ENCODE measurements at regions not wholly inside any gene's neighbourhood (a gene's known extent, or its start where the extent isn't known, plus 50 kb on each side); places are given as distances from the start of the nearest gene placed in this dataset.

DNA sequence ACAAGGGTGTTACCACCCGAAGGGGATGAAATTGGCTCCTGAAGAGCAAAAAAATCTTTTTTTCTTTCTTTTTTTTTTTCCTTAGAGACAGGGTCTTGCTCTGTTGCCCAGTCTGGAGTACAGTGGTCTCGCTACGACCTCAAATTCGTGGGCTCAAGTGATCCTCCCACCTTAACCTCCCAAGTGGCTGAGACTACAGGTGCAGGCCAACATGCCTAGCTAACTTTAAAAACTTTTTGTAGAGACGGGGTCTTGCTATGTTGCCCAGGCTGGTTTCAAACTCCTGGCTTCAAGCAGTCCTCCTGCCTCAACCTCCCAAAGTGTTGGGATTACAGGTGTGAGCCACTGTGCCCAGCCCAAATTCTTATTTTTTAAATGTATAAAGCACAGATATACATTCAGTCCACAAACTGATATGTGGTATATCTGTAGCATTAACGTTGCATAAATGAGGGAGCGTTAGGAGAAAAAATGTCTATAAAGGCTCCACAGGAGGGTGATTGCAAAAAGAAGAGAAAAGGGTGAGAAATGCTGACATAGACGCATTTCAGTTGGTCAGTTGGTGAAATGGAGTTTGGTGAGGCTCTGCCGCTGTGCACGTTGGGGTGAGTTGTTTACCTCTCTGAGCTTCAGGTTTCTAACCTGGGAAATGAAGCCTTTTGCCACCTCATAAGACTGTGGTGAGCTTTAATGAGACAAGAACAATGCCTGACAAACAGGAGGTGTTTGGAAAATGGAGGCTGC lies 100.7 kb upstream of the PODXL start:
- Histone ChIP-seq H3K4me3 (ENCODE audit: insufficient read depth, low read depth, low read length, poor library complexity, severe bottlenecking) (no peak overlapping the region), H3K9me3 (ENCODE audit: control insufficient read depth, low read length) (no peaks in the 10 kb centered on the region), H3K4me1 (ENCODE audit: control insufficient read depth, insufficient read depth, low read length, poor library complexity, severe bottlenecking) (no peaks in the 10 kb centered on the region), H3K27ac (ENCODE audit: insufficient read depth, low read length, poor library complexity, severe bottlenecking) (no peak overlapping the region), H3K27me3 (replicated peaks; ENCODE audit: control insufficient read depth, insufficient read depth, low read length, poor library complexity, severe bottlenecking) (no peaks in the 10 kb centered on the region), H3K36me3 (ENCODE audit: control insufficient read depth, insufficient read depth, low read length) (no peaks in the 10 kb centered on the region)
- no peak for DNase-seq

DNA sequence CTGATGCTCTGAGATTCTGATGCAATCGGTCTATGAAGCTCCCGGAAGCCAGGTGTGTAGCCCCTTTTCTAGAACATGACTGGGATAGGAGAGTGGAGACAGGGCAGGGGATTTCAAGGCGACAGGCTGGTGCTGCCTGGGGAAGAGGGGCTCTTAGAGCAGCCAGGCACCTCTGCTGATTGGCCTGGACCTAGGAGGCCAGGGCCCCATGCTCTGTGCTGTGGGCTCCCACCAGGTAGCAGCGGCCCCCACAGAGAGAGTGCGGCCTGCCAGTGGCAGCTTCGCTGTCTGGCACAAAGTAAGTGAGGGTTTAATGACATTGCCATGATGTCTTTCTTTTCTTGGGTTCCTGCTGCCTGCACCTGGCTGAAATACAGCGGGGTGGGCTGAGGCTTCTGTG lies 99.4 kb upstream of the PODXL start:
- no peaks in the 10 kb centered on the region for H3K9me3 ChIP-seq (ENCODE audit: control insufficient read depth, low read length)
- H3K4me3 ChIP-seq (ENCODE audit: insufficient read depth, low read depth, low read length, poor library complexity, severe bottlenecking): no peak overlapping the region
- H3K36me3 ChIP-seq (ENCODE audit: control insufficient read depth, insufficient read depth, low read length): no peaks in the 10 kb centered on the region
- DNase-seq: no peak
- H3K27me3 ChIP-seq (replicated peaks; ENCODE audit: control insufficient read depth, insufficient read depth, low read length, poor library complexity, severe bottlenecking): no peaks in the 10 kb centered on the region
- H3K4me1 ChIP-seq (ENCODE audit: control insufficient read depth, insufficient read depth, low read length, poor library complexity, severe bottlenecking): no peaks in the 10 kb centered on the region
- H3K27ac ChIP-seq (ENCODE audit: insufficient read depth, low read length, poor library complexity, severe bottlenecking): no peak overlapping the region

DNA sequence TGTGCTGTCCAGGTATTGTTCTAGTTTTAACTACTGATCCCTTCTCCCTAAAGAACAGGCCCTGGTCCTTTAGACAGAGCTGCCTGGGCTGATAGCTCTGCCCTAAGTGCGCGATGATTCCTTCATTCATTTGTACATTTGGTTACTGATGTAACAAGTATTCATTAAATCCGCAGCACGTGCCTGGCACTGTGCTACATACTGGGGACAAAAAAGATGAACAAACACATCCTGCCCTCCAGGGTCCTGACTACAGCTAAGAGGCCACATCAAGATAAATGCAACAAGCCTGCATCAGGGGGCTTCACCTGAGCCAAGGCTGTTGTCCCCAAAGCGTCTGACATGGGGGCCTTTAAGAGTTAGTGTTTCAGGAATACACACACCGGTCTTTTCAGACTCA lies 99.0 kb upstream of the PODXL start:
- no peak for DNase-seq
- H3K4me3 ChIP-seq (ENCODE audit: insufficient read depth, low read depth, low read length, poor library complexity, severe bottlenecking): no peak overlapping the region
- H3K4me1 ChIP-seq (ENCODE audit: control insufficient read depth, insufficient read depth, low read length, poor library complexity, severe bottlenecking): no peaks in the 10 kb centered on the region
- no peak overlapping the region for H3K27ac ChIP-seq (ENCODE audit: insufficient read depth, low read length, poor library complexity, severe bottlenecking)
- no peaks in the 10 kb centered on the region for H3K9me3 ChIP-seq (ENCODE audit: control insufficient read depth, low read length)
- no peaks in the 10 kb centered on the region for H3K27me3 ChIP-seq (replicated peaks; ENCODE audit: control insufficient read depth, insufficient read depth, low read length, poor library complexity, severe bottlenecking)
- no peaks in the 10 kb centered on the region for H3K36me3 ChIP-seq (ENCODE audit: control insufficient read depth, insufficient read depth, low read length)

DNA sequence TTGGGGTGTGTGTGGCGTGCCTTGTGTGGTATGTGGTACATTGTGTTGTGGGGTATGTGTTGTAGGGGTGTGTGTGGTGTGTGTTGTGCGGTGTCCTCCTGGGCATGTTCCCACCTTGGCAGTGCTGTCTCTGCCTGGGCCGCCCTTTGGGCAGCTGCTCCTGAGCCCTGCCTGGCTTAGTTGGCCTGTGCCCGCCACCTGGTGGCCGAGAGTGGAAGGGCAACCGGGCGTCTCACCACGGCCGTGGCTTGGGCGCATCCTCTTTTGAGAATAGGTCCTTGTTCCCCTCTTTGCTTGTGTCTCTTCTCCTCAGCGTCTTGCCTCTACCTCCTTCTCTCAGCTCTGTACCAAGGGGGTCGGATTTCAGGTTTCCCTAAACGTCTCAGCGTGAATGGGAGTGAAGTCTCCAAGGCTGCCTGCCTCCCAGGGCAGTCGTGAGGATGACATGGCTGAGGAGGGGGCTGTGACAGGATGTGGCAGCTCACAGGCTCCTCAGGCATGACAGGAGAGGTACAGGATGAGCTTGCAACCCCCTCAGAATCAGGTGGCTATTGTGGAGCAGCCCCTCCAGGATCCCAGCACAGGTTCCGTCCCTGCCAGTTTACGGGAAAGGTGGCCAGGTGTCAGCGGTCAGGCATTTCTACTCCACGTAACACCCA lies 98.4 kb upstream of the PODXL start:
- H3K9me3 ChIP-seq (ENCODE audit: control insufficient read depth, low read length): no peaks in the 10 kb centered on the region
- no peak overlapping the region for H3K4me3 ChIP-seq (ENCODE audit: insufficient read depth, low read depth, low read length, poor library complexity, severe bottlenecking)
- H3K27ac ChIP-seq (ENCODE audit: insufficient read depth, low read length, poor library complexity, severe bottlenecking): no peak overlapping the region
- no peaks in the 10 kb centered on the region for H3K4me1 ChIP-seq (ENCODE audit: control insufficient read depth, insufficient read depth, low read length, poor library complexity, severe bottlenecking)
- DNase-seq: peak; percentile 36 to 58 (median 45)
- H3K27me3 ChIP-seq (replicated peaks; ENCODE audit: control insufficient read depth, insufficient read depth, low read length, poor library complexity, severe bottlenecking): no peaks in the 10 kb centered on the region
- H3K36me3 ChIP-seq (ENCODE audit: control insufficient read depth, insufficient read depth, low read length): no peaks in the 10 kb centered on the region

GRCh38 chr7:131654249-131654558 lies 97.8 kb upstream of the PODXL start:
- H3K27ac ChIP-seq (ENCODE audit: insufficient read depth, low read length, poor library complexity, severe bottlenecking): no peak overlapping the region

DNA sequence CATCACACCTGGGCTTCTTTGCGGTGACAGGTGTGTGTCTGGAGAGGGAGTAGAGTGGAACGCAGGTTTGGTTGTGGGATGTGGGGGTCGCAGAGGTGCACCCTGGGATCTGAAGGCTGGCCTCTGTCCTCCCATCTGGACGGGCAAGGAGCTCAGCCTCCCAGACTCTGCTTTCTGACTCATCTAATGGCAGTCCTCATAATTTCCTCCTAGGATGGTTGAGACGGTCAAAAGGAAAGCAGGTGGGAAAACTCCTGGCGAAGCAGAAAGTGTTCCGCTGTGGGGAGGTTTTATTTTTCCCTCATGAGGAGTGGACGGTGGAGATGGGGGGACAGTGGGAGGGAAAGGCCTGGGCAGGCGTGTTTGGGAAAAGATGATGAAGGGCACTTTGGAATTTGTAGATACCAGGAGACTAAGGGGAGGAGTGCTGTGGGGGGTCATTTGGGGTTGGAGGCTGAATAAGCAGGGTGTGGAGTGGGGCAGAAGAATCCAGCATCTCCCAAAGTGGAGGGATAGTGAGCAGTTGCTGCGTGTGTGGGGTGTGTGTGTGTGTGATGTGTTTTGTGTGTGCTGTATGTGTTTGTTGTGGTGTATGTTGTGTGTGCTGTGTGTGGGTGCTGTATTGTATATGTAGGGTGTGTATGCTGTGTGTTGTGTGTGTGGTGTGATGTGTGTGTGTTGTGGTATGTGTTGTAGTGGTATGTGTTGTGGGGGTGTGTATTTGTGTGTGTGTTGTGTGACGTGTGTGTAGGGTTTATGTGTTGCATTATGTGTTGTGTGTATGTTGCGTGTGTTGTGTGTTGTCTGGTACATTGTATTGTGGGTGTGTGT lies 97.2 kb upstream of the PODXL start:
- no peak for DNase-seq
- no peaks in the 10 kb centered on the region for H3K9me3 ChIP-seq (ENCODE audit: control insufficient read depth, low read length)
- H3K4me3 ChIP-seq (ENCODE audit: insufficient read depth, low read depth, low read length, poor library complexity, severe bottlenecking): no peak overlapping the region
- no peaks in the 10 kb centered on the region for H3K36me3 ChIP-seq (ENCODE audit: control insufficient read depth, insufficient read depth, low read length)
- H3K27me3 ChIP-seq (replicated peaks; ENCODE audit: control insufficient read depth, insufficient read depth, low read length, poor library complexity, severe bottlenecking): no peaks in the 10 kb centered on the region
- no peaks in the 10 kb centered on the region for H3K4me1 ChIP-seq (ENCODE audit: control insufficient read depth, insufficient read depth, low read length, poor library complexity, severe bottlenecking)
- no peak overlapping the region for H3K27ac ChIP-seq (ENCODE audit: insufficient read depth, low read length, poor library complexity, severe bottlenecking)

More at GRCh38 chr7:131654249-131654558, 97.8 kb upstream of the PODXL start:
- H3K4me3 ChIP-seq (ENCODE audit: insufficient read depth, low read depth, low read length, poor library complexity, severe bottlenecking): no peak overlapping the region
- H3K36me3 ChIP-seq (ENCODE audit: control insufficient read depth, insufficient read depth, low read length): no peaks in the 10 kb centered on the region
- DNase-seq: no peak
- no peaks in the 10 kb centered on the region for H3K9me3 ChIP-seq (ENCODE audit: control insufficient read depth, low read length)
- no peaks in the 10 kb centered on the region for H3K27me3 ChIP-seq (replicated peaks; ENCODE audit: control insufficient read depth, insufficient read depth, low read length, poor library complexity, severe bottlenecking)
- no peaks in the 10 kb centered on the region for H3K4me1 ChIP-seq (ENCODE audit: control insufficient read depth, insufficient read depth, low read length, poor library complexity, severe bottlenecking)

DNA sequence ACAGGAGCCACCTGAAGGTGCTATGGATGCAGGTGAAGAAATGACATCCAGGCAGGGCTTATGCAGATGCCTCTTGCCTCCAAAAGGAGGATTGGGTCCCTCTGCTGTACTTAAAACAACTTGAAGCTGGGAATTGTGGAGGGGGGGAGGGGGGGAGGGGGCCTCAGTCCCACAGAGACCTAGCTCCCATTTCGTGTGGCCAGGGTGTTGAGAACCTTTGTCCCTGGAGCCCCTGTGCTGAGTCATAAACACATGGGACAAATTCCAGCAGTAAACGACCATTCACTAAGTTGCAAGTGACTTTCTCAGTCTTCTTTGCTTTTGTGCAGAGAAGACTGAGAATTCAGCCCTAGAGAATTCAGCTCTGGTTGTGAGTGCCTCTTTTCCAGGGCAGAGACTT lies 96.5 kb upstream of the PODXL start:
- no peaks in the 10 kb centered on the region for H3K27me3 ChIP-seq (replicated peaks; ENCODE audit: control insufficient read depth, insufficient read depth, low read length, poor library complexity, severe bottlenecking)
- no peaks in the 10 kb centered on the region for H3K36me3 ChIP-seq (ENCODE audit: control insufficient read depth, insufficient read depth, low read length)
- no peak overlapping the region for H3K4me3 ChIP-seq (ENCODE audit: insufficient read depth, low read depth, low read length, poor library complexity, severe bottlenecking)
- no peak overlapping the region for H3K27ac ChIP-seq (ENCODE audit: insufficient read depth, low read length, poor library complexity, severe bottlenecking)
- H3K4me1 ChIP-seq (ENCODE audit: control insufficient read depth, insufficient read depth, low read length, poor library complexity, severe bottlenecking): no peaks in the 10 kb centered on the region
- no peak for DNase-seq
- H3K9me3 ChIP-seq (ENCODE audit: control insufficient read depth, low read length): no peaks in the 10 kb centered on the region

DNA sequence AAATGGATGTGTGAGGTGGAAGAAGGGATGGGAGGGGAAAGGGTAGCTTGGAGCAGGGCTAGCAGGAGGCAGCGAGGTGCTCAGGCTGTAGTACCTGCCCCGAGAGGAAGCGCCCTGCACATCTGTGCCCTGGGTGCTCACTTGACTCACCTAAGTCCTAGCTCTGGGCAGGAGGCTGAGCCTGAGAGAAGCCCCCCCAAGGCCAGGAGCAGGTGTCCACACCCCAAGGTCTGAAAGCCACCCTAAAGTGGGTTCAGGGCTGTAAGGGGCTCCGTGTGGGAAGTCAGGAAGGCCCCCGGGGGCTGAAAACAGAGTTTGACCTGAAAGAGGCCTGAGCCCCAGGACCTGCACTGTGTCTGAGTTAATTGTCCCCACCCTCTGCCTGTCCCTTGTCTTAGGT lies 95.8 kb upstream of the PODXL start:
- DNase-seq: no peak
- Histone ChIP-seq H3K9me3 (ENCODE audit: control insufficient read depth, low read length) (no peaks in the 10 kb centered on the region), H3K36me3 (ENCODE audit: control insufficient read depth, insufficient read depth, low read length) (no peaks in the 10 kb centered on the region), H3K27me3 (replicated peaks; ENCODE audit: control insufficient read depth, insufficient read depth, low read length, poor library complexity, severe bottlenecking) (no peaks in the 10 kb centered on the region), H3K4me1 (ENCODE audit: control insufficient read depth, insufficient read depth, low read length, poor library complexity, severe bottlenecking) (no peaks in the 10 kb centered on the region), H3K27ac (ENCODE audit: insufficient read depth, low read length, poor library complexity, severe bottlenecking) (no peak overlapping the region), H3K4me3 (ENCODE audit: insufficient read depth, low read depth, low read length, poor library complexity, severe bottlenecking) (no peak overlapping the region)

- no peak for DNase-seq
- Histone ChIP-seq H3K4me3 (ENCODE audit: insufficient read depth, low read depth, low read length, poor library complexity, severe bottlenecking) (no peak overlapping the region), H3K36me3 (ENCODE audit: control insufficient read depth, insufficient read depth, low read length) (no peaks in the 10 kb centered on the region), H3K9me3 (ENCODE audit: control insufficient read depth, low read length) (no peaks in the 10 kb centered on the region), H3K27ac (ENCODE audit: insufficient read depth, low read length, poor library complexity, severe bottlenecking) (no peak overlapping the region), H3K4me1 (ENCODE audit: control insufficient read depth, insufficient read depth, low read length, poor library complexity, severe bottlenecking) (no peaks in the 10 kb centered on the region), H3K27me3 (replicated peaks; ENCODE audit: control insufficient read depth, insufficient read depth, low read length, poor library complexity, severe bottlenecking) (no peaks in the 10 kb centered on the region)
Observed at GRCh38 chr7:131649879-131650278, 93.5 kb upstream of the PODXL start.

GRCh38 chr7:131649003-131649541 lies 92.6 kb upstream of the PODXL start:
- Histone ChIP-seq H3K4me1 (ENCODE audit: control insufficient read depth, insufficient read depth, low read length, poor library complexity, severe bottlenecking) (no peaks in the 10 kb centered on the region), H3K9me3 (ENCODE audit: control insufficient read depth, low read length) (no peaks in the 10 kb centered on the region), H3K27ac (ENCODE audit: insufficient read depth, low read length, poor library complexity, severe bottlenecking) (no peak overlapping the region), H3K27me3 (replicated peaks; ENCODE audit: control insufficient read depth, insufficient read depth, low read length, poor library complexity, severe bottlenecking) (no peaks in the 10 kb centered on the region), H3K36me3 (ENCODE audit: control insufficient read depth, insufficient read depth, low read length) (no peaks in the 10 kb centered on the region), H3K4me3 (ENCODE audit: insufficient read depth, low read depth, low read length, poor library complexity, severe bottlenecking) (no peak overlapping the region)
- DNase-seq: no peak
